ENCODE measurements at regions not wholly inside any gene's neighbourhood (a gene's known extent, or its start where the extent isn't known, plus 50 kb on each side); places are given as distances from the start of the nearest gene placed in this dataset.

DNA sequence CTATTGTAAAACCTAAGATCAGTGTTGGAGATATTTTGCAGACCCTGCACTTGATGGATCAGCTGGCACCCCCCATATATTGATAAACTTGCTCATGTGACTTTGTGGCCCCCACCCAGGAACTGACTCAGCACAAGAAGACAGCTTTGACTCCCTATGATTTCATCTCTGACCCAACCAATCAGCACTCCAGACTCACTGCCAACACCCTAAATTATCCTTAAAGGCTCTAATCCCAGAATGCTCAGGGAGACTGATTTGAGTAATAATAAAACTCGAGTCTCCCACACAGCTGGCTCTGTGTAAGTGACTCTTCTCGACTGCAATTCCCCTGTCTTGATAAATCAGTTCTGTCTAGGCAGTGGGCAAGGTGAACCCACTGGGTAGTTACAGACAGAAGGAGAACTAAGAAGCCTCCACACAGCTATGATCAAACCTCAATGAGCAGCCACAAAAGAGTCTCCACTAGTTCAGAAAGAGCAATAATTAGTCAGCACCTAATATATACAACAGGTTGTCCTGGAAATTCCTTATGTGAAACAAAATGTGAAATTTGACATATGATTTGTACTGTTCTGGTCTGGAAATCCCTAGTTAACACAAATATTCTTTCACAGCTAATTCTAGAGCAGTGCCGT lies 52.2 kb downstream of the ACTL7B start:
- no peak for DNase-seq (ENCODE audit: low read depth, low spot score)
- H3K27me3 ChIP-seq (ENCODE audit: insufficient read depth, insufficient read length), result no peaks in the 10 kb centered on the region
- no peak overlapping the region for H3K9ac ChIP-seq (ENCODE audit: insufficient read length, low read depth)
- no peaks in the 10 kb centered on the region for H3K9me3 ChIP-seq (ENCODE audit: insufficient read depth, low read length)
- no peak for TF ChIP-seq ZNF274 (IDR thresholded peaks at IDR 0.05; ENCODE audit: low read depth, low read length)
- TF ChIP-seq SUZ12 (IDR thresholded peaks at IDR 0.05; ENCODE audit: extremely low read depth, insufficient read depth, insufficient read length), result no peak
- TF ChIP-seq YY1 (IDR thresholded peaks at IDR 0.05; ENCODE audit: insufficient read depth, insufficient read length), result no peak
- no peaks in the 10 kb centered on the region for H3K36me3 ChIP-seq (ENCODE audit: insufficient read depth, insufficient read length, low read length)
- H3K4me1 ChIP-seq (ENCODE audit: insufficient read depth, insufficient read length), result no peaks in the 10 kb centered on the region
- no peak overlapping the region for H3K4me3 ChIP-seq (ENCODE audit: insufficient read length, low read depth)

DNA sequence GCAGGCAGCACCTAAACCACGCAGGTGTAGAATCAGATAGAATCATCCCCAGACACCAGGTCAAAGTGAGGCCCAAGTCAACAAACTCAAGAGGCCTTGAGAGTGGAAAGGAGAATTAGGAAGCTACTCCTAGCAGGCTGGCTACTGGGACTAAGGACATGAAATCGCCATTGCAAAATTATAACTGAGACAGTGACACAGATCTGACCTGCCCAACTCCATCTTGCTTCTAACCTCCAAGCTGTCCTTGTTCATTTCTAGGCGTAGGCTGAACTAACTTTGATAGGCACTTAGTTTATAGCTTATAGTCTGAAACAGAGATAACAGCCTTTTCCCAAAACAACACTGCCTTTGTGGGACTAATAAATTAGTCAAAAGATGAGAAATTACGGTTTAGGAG lies 52.8 kb downstream of the ACTL7B start:
- Histone ChIP-seq H3K4me1 (ENCODE audit: insufficient read depth, insufficient read length) (no peaks in the 10 kb centered on the region), H3K36me3 (ENCODE audit: insufficient read depth, insufficient read length, low read length) (no peaks in the 10 kb centered on the region), H3K27me3 (ENCODE audit: insufficient read depth, insufficient read length) (no peaks in the 10 kb centered on the region), H3K9ac (ENCODE audit: insufficient read length, low read depth) (no peak overlapping the region), H3K9me3 (ENCODE audit: insufficient read depth, low read length) (no peaks in the 10 kb centered on the region), H3K4me3 (ENCODE audit: insufficient read length, low read depth) (no peak overlapping the region)
- TF ChIP-seq SUZ12 (IDR thresholded peaks at IDR 0.05; ENCODE audit: extremely low read depth, insufficient read depth, insufficient read length) (no peak), ZNF274 (IDR thresholded peaks at IDR 0.05; ENCODE audit: low read depth, low read length) (no peak), YY1 (IDR thresholded peaks at IDR 0.05; ENCODE audit: insufficient read depth, insufficient read length) (no peak)
- DNase-seq (ENCODE audit: low read depth, low spot score), result no peak

DNA sequence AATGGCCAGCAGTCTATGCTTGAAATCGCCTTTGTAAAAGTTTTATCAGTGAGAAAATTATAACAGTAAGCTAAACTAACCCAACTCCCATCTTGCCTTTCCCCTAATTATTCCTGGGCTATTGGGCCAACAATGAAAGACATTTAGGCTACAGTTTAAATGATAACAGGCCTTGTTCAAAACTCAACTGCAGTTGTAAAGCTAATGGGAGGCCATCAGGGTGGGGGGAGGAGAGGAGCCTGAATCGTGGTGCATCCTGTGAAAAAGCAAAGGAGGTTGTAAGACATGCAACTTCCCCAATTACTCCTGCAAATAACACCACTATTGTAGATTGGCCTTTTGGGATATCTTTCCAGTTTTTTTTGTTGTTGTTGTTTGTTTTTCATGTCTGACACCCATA lies 53.8 kb downstream of the ACTL7B start:
- Histone ChIP-seq H3K9me3 (ENCODE audit: insufficient read depth, low read length) (no peaks in the 10 kb centered on the region), H3K4me3 (ENCODE audit: insufficient read length, low read depth) (no peak overlapping the region), H3K4me1 (ENCODE audit: insufficient read depth, insufficient read length) (no peaks in the 10 kb centered on the region), H3K9ac (ENCODE audit: insufficient read length, low read depth) (no peak overlapping the region), H3K36me3 (ENCODE audit: insufficient read depth, insufficient read length, low read length) (no peaks in the 10 kb centered on the region), H3K27me3 (ENCODE audit: insufficient read depth, insufficient read length) (no peaks in the 10 kb centered on the region)
- DNase-seq (ENCODE audit: low read depth, low spot score), result peak; percentile 44
- TF ChIP-seq YY1 (IDR thresholded peaks at IDR 0.05; ENCODE audit: insufficient read depth, insufficient read length) (no peak), SUZ12 (IDR thresholded peaks at IDR 0.05; ENCODE audit: extremely low read depth, insufficient read depth, insufficient read length) (no peak), ZNF274 (IDR thresholded peaks at IDR 0.05; ENCODE audit: low read depth, low read length) (no peak)

DNA sequence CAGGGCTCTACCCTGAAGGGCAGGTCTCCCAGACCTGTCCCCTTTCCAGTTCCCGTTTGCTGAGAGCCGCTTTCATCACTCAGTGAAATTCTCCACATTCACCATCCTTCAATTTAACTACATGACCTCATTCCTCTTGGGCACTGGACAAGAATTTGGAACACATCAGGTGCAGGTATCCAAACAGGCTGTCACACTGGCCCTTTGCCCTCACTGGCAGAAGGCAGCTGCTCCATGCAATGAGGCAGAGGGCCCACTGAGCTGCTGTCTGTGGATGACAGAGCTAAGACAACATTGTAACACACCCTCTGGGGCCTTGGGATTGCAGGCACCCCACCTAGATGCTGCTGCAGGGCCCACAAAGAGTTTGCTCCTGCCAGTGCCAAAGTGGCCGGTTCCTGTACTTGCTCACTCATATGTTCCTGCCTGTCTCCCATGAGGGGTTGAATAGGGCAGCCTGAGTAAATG lies 55.1 kb downstream of the ACTL7B start:
- no peaks in the 10 kb centered on the region for H3K4me1 ChIP-seq (ENCODE audit: insufficient read depth, insufficient read length)
- TF ChIP-seq SUZ12 (IDR thresholded peaks at IDR 0.05; ENCODE audit: extremely low read depth, insufficient read depth, insufficient read length) (no peak), YY1 (IDR thresholded peaks at IDR 0.05; ENCODE audit: insufficient read depth, insufficient read length) (no peak), ZNF274 (IDR thresholded peaks at IDR 0.05; ENCODE audit: low read depth, low read length) (no peak)
- H3K9ac ChIP-seq (ENCODE audit: insufficient read length, low read depth), result no peak overlapping the region
- DNase-seq (ENCODE audit: low read depth, low spot score), result no peak
- H3K4me3 ChIP-seq (ENCODE audit: insufficient read length, low read depth), result no peak overlapping the region
- H3K27me3 ChIP-seq (ENCODE audit: insufficient read depth, insufficient read length), result no peaks in the 10 kb centered on the region
- H3K36me3 ChIP-seq (ENCODE audit: insufficient read depth, insufficient read length, low read length), result no peaks in the 10 kb centered on the region
- no peaks in the 10 kb centered on the region; the same call in 1 of the 2 replicates for H3K9me3 ChIP-seq (ENCODE audit: insufficient read depth, low read length)

DNA sequence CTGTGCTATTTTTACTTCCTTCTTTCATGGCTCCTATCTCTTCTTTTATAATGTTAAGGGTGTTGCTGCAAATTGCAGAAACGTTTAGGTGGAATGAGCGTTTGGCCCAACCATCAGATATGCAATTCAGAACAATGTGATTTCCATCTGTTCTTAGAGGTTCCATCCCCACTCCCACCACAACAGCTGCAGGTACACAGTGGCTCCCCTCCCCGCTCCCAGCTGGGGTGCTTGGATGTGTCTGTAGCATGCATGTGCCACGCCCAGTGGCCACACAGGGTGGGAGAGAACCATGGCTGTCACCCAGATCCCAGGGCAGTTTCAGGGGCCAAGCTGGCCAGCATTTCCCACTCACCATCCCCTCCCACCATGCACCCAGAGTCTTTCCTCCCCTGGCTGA lies 62.2 kb downstream of the ACTL7B start:
- Histone ChIP-seq H3K36me3 (ENCODE audit: insufficient read depth, insufficient read length, low read length) (no peaks in the 10 kb centered on the region), H3K27me3 (ENCODE audit: insufficient read depth, insufficient read length) (no peaks in the 10 kb centered on the region), H3K9ac (ENCODE audit: insufficient read length, low read depth) (no peak overlapping the region), H3K4me3 (ENCODE audit: insufficient read length, low read depth) (no peak overlapping the region), H3K4me1 (ENCODE audit: insufficient read depth, insufficient read length) (no peaks in the 10 kb centered on the region), H3K9me3 (ENCODE audit: insufficient read depth, low read length) (peaks cover 21% of the 10 kb centered on the region; the same call in 1 of the 2 replicates)
- TF ChIP-seq YY1 (IDR thresholded peaks at IDR 0.05; ENCODE audit: insufficient read depth, insufficient read length), result no peak
- no peak for TF ChIP-seq ZNF274 (IDR thresholded peaks at IDR 0.05; ENCODE audit: low read depth, low read length)
- TF ChIP-seq SUZ12 (IDR thresholded peaks at IDR 0.05; ENCODE audit: extremely low read depth, insufficient read depth, insufficient read length), result no peak
- no peak for DNase-seq (ENCODE audit: low read depth, low spot score)

DNA sequence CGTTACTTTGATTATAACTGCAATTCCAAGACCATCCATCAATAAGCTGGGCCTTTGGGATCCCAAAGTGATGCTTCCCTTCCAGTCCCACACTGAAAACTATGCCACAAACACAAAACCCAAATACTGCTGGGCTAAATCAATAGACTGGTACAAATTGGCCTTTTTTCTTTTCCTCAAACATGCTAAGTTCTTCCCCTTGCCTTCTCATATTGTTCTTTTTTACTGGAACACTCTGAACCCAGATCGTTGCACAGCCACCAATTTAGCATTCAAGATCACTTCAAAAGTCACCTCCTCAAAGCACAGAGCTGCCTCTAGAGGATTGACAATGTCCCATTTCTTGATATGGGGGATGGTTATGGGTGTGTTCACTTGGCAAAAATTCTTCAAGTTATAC lies 66.0 kb downstream of the ACTL7B start:
- no peaks in the 10 kb centered on the region for H3K36me3 ChIP-seq (ENCODE audit: insufficient read depth, insufficient read length, low read length)
- H3K9ac ChIP-seq (ENCODE audit: insufficient read length, low read depth), result no peak overlapping the region
- no peaks in the 10 kb centered on the region for H3K4me1 ChIP-seq (ENCODE audit: insufficient read depth, insufficient read length)
- peaks cover 21% of the 10 kb centered on the region; the same call in 1 of the 2 replicates for H3K9me3 ChIP-seq (ENCODE audit: insufficient read depth, low read length)
- H3K27me3 ChIP-seq (ENCODE audit: insufficient read depth, insufficient read length), result no peaks in the 10 kb centered on the region
- TF ChIP-seq ZNF274 (IDR thresholded peaks at IDR 0.05; ENCODE audit: low read depth, low read length) (no peak), YY1 (IDR thresholded peaks at IDR 0.05; ENCODE audit: insufficient read depth, insufficient read length) (no peak), SUZ12 (IDR thresholded peaks at IDR 0.05; ENCODE audit: extremely low read depth, insufficient read depth, insufficient read length) (no peak)
- H3K4me3 ChIP-seq (ENCODE audit: insufficient read length, low read depth), result no peak overlapping the region
- no peak for DNase-seq (ENCODE audit: low read depth, low spot score)

DNA sequence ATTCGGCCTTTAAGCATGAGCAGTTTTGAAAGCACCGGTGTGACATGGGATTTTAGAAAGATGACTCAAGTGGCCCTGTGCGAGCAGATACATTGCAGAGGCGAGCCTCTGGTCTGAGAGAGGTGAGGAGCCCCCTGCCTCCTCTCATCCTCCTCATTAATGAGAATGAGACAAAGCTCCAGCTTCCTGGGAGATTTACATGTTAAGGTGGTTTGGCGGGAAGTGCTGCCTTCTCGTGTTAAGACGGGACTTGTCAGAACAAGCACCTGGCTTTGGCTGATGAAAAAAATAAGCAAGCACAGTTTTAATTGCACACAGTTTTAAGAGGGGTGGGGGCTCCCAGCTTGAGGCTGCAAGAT lies 68.1 kb downstream of the ACTL7B start:
- peaks cover 20% of the 10 kb centered on the region; the same call in 1 of the 2 replicates for H3K9me3 ChIP-seq (ENCODE audit: insufficient read depth, low read length)
- no peak for DNase-seq (ENCODE audit: low read depth, low spot score)

More for the DNA sequence above, 68.1 kb downstream of the ACTL7B start:
- H3K27me3 ChIP-seq (ENCODE audit: insufficient read depth, insufficient read length), result no peaks in the 10 kb centered on the region
- TF ChIP-seq ZNF274 (IDR thresholded peaks at IDR 0.05; ENCODE audit: low read depth, low read length) (no peak), SUZ12 (IDR thresholded peaks at IDR 0.05; ENCODE audit: extremely low read depth, insufficient read depth, insufficient read length) (no peak), YY1 (IDR thresholded peaks at IDR 0.05; ENCODE audit: insufficient read depth, insufficient read length) (no peak)
- H3K9ac ChIP-seq (ENCODE audit: insufficient read length, low read depth), result peak overlapping the region; percentile 57
- peaks cover 7% of the 10 kb centered on the region for H3K4me1 ChIP-seq (ENCODE audit: insufficient read depth, insufficient read length)
- H3K4me3 ChIP-seq (ENCODE audit: insufficient read length, low read depth), result no peak overlapping the region
- H3K36me3 ChIP-seq (ENCODE audit: insufficient read depth, insufficient read length, low read length), result no peaks in the 10 kb centered on the region

Measured in NT2/D1 (cell line).